Thyroid gland (tissue), 4 donors: ENCODE measurements at regions not wholly inside any gene's neighbourhood (a gene's known extent, or its start where the extent isn't known, plus 50 kb on each side); places are given as distances from the start of the nearest gene placed in this dataset.

Experiments used
- DNase-seq, 2 donors: peaks; one replicate each; pipeline ENCODE4 v3.0.0-alpha.2; 2019
- H3K27ac ChIP-seq, 3 donors: fragments of 200-600 bp; sonication (generic); 1 replicate in 2 of 3; 2 replicates in 1 of 3; pipeline ENCODE4 v1.5.1; 2016 to 2019; ENCODE audit warnings: mild to moderate bottlenecking in 1 of 3, moderate library complexity in 1 of 3
- H3K27me3 ChIP-seq: fragments of 200-600 bp; sonication (generic); one replicate; pipeline ENCODE4 v1.5.1; 2019
- H3K36me3 ChIP-seq, 2 donors: fragments of 200-600 bp; sonication (generic); one replicate each; pipeline ENCODE4 v1.5.1; 2016 to 2019
- H3K4me1 ChIP-seq, 2 donors: fragments of 200-600 bp; sonication (generic); one replicate each; pipeline ENCODE4 v1.5.1; 2017 to 2019
- H3K4me3 ChIP-seq, 3 donors: fragments of 200-600 bp; sonication (generic); replicated peaks in 1 of 3; 1 replicate in 2 of 3; 2 replicates in 1 of 3; pipeline ENCODE4 v1.5.1; 2016; ENCODE audit warnings: mild to moderate bottlenecking in 1 of 3
- H3K9me3 ChIP-seq: fragments of 200-600 bp; sonication (generic); one replicate; pipeline ENCODE4 v1.5.1; 2017
- CTCF ChIP-seq, 6 experiments: fragments of 200-600 bp in 3 of 6; fragments of 450-650 bp in 3 of 6; sonication (generic) in 3 of 6; IDR thresholded peaks; one replicate each; pipeline ENCODE4 v1.5.1; 2016 to 2019; ENCODE audit warnings: antibody characterized with exemption in 6 of 6, mild to moderate bottlenecking in 2 of 6, inconsistent platforms in 1 of 6, moderate library complexity in 1 of 6
- POLR2A ChIP-seq, 2 donors: fragments of 450-650 bp; IDR thresholded peaks; one replicate each; pipeline ENCODE4 v1.6.1; 2017; ENCODE audit warnings: antibody characterized with exemption in 2 of 2, mild to moderate bottlenecking in 2 of 2, moderate library complexity in 1 of 2
- WGBS, 2 donors: methylation state at CpG; one replicate each; pipeline ENCODE4 v1.1.5; 2017; 5-methylcytosine and 5-hydroxymethylcytosine counted together
- intact Hi-C: fragments of 100-400 bp; cut with DNase I; formaldehyde crosslinking; loops from one replicate; pipeline ENCODE4 v1.15.1; 2023

- TF ChIP-seq POLR2A (IDR thresholded peaks at IDR 0.05) (no peak), CTCF (IDR thresholded peaks at IDR 0.05) (no peak)
- no peaks in the 10 kb centered on the region for H3K9me3 ChIP-seq
- 83 to 89% methylated on average over 4 of the region's 4 CpGs for whole genome bisulfite sequencing, 2 donors
- H3K4me3 ChIP-seq: no peak overlapping the region
- H3K27me3 ChIP-seq: no peaks in the 10 kb centered on the region
- H3K4me1 ChIP-seq: no peaks in the 10 kb centered on the region
- no peak overlapping the region for H3K27ac ChIP-seq
- H3K36me3 ChIP-seq: no peaks in the 10 kb centered on the region
- DNase-seq: no peak
- intact Hi-C loops: no loop called here
Measured at GRCh38 chr2:200216310-200216709, 90.2 kb upstream of the SPATS2L start.

GRCh38 chr2:200217320-200217719 lies 89.2 kb upstream of the SPATS2L start:
- WGBS, 2 donors: 97 to 100% methylated on average over 1 of the region's 1 CpG
- Histone ChIP-seq H3K4me1 (no peaks in the 10 kb centered on the region), H3K36me3 (no peaks in the 10 kb centered on the region), H3K27me3 (no peaks in the 10 kb centered on the region), H3K27ac (no peak overlapping the region), H3K4me3 (no peak overlapping the region), H3K9me3 (no peaks in the 10 kb centered on the region)
- no peak for TF ChIP-seq POLR2A (IDR thresholded peaks at IDR 0.05)
- TF ChIP-seq CTCF (IDR thresholded peaks at IDR 0.05): no peak
- no peak for DNase-seq
- intact Hi-C loops: no loop called here

GRCh38 chr2:200218645-200219044 lies 87.8 kb upstream of the SPATS2L start:
- Histone ChIP-seq H3K27me3 (no peaks in the 10 kb centered on the region), H3K27ac (no peak overlapping the region), H3K4me1 (peaks cover 0 to 4% of the 10 kb centered on the region in 2 donors), H3K9me3 (no peaks in the 10 kb centered on the region), H3K4me3 (no peak overlapping the region), H3K36me3 (no peaks in the 10 kb centered on the region)
- intact Hi-C loops: no loop called here
- DNase-seq: no peak
- no peak for TF ChIP-seq POLR2A (IDR thresholded peaks at IDR 0.05)
- no peak for TF ChIP-seq CTCF (IDR thresholded peaks at IDR 0.05)
- WGBS, 2 donors: 93 to 94% methylated on average over 1 of the region's 1 CpG

- Histone ChIP-seq H3K4me3 (no peak overlapping the region), H3K4me1 (peaks cover 0 to 4% of the 10 kb centered on the region in 2 donors), H3K27ac (no peak overlapping the region), H3K36me3 (no peaks in the 10 kb centered on the region), H3K9me3 (no peaks in the 10 kb centered on the region), H3K27me3 (no peaks in the 10 kb centered on the region)
- WGBS, 2 donors: 79 to 84% methylated on average over 3 of the region's 3 CpGs
- TF ChIP-seq POLR2A (IDR thresholded peaks at IDR 0.05) (no peak), CTCF (IDR thresholded peaks at IDR 0.05) (no peak)
- no peak for DNase-seq
- intact Hi-C loops: no loop called here
Measured at GRCh38 chr2:200219309-200220113, 87.0 kb upstream of the SPATS2L start.

GRCh38 chr2:200220251-200220650 lies 86.2 kb upstream of the SPATS2L start:
- peaks cover 0 to 4% of the 10 kb centered on the region in 2 donors for H3K4me1 ChIP-seq
- H3K27ac ChIP-seq: no peak overlapping the region
- intact Hi-C loops: no loop called here
- TF ChIP-seq POLR2A (IDR thresholded peaks at IDR 0.05): no peak
- TF ChIP-seq CTCF (IDR thresholded peaks at IDR 0.05): no peak
- H3K9me3 ChIP-seq: no peaks in the 10 kb centered on the region
- WGBS, 2 donors: 67 to 71% methylated on average over 4 of the region's 4 CpGs
- H3K36me3 ChIP-seq: no peaks in the 10 kb centered on the region
- no peak overlapping the region for H3K4me3 ChIP-seq
- no peaks in the 10 kb centered on the region for H3K27me3 ChIP-seq
- no peak for DNase-seq
